H1 (cell line): ENCODE measurements at regions not wholly inside any gene's neighbourhood (a gene's known extent, or its start where the extent isn't known, plus 50 kb on each side); places are given as distances from the start of the nearest gene placed in this dataset.

ENCODE experiments used
- CHD2 ChIP-seq: IDR thresholded peaks from 2 replicates; pipeline ENCODE4 v1.6.1; 2012; ENCODE audit warnings: low read length, improper control_type of control experiment
- KDM5A ChIP-seq: fragments of 200-600 bp; IDR thresholded peaks from 2 replicates; pipeline ENCODE4 v1.7.1; 2012; ENCODE audit warnings: mild to moderate bottlenecking, low read length, inconsistent platforms, mixed read lengths
- MAFK ChIP-seq: IDR thresholded peaks from 2 replicates; pipeline ENCODE4 v1.6.1; 2012; ENCODE audit warnings: low read depth, mild to moderate bottlenecking, improper control_type of control experiment, low read length
- PHF8 ChIP-seq: fragments of 200-600 bp; sonication (generic); conservative IDR thresholded peaks from 2 replicates; pipeline ENCODE4 v1.7.1; 2012; ENCODE audit warnings: low read depth, mild to moderate bottlenecking, inconsistent platforms, low read length, moderate library complexity
- SP4 ChIP-seq: IDR thresholded peaks from 2 replicates; pipeline ENCODE4 v1.6.1; 2012; ENCODE audit warnings: low read length, inconsistent platforms
- TCF12 ChIP-seq: IDR thresholded peaks from 2 replicates; pipeline ENCODE4 v1.6.1; 2011; ENCODE audit warnings: low read depth, mild to moderate bottlenecking, low read length

- TF ChIP-seq PHF8 (no peak), MAFK (no peak), TCF12 (no peak), CHD2 (no peak), SP4 (no peak), KDM5A (no peak)
Observed at GRCh38 chr1:68973459-68974244, 476.8 kb upstream of the DEPDC1 start (continued).
